ENCODE measurements at regions not wholly inside any gene's neighbourhood (a gene's known extent, or its start where the extent isn't known, plus 50 kb on each side); places are given as distances from the start of the nearest gene placed in this dataset.
A peak's percentile ranks its signal among the peaks of the same experiment; 100 is the strongest.
"Not testable (repeated sequence)": the region's sequence is repeated elsewhere in the genome, so short reads cannot be mapped to it uniquely, and the experiment has no call there.

GRCh38 chr2:215793747-215794595 is 219.4 kb downstream of the MREG start:
- peak; percentile 14 to 39 for DNase-seq

GRCh38 chr2:215791481-215791937 is 221.8 kb downstream of the MREG start:
- no peak for DNase-seq

- DNase-seq, result no peak
These were observed 222.6 kb downstream of the MREG start for GRCh38 chr2:215790523-215791421.

GRCh38 chr2:215787565-215788178 is 225.7 kb downstream of the MREG start:
- DNase-seq, result no peak

GRCh38 chr2:215787025-215787424 is 226.3 kb downstream of the MREG start:
- no peak for DNase-seq

GRCh38 chr2:215784371-215784783 is 229.0 kb downstream of the MREG start:
- DNase-seq, result no peak

- DNase-seq, result not testable (repeated sequence)
These were observed 229.7 kb downstream of the MREG start for GRCh38 chr2:215783640-215784039.

GRCh38 chr2:215782965-215783364 is 230.4 kb downstream of the MREG start:
- DNase-seq, result no peak

- no peak for DNase-seq
These were observed 231.1 kb downstream of the MREG start for GRCh38 chr2:215782295-215782694.

- DNase-seq, result no peak
These were observed 232.3 kb downstream of the MREG start for GRCh38 chr2:215780907-215781685.

- DNase-seq, result no peak
These were observed 233.0 kb downstream of the MREG start for GRCh38 chr2:215780313-215780712.

- DNase-seq, result no peak
These were observed 233.4 kb downstream of the MREG start for GRCh38 chr2:215779912-215780311.

GRCh38 chr2:215777465-215778044 is 235.8 kb downstream of the MREG start:
- no peak for DNase-seq

- no peak for DNase-seq
These were observed 238.2 kb downstream of the MREG start for GRCh38 chr2:215775106-215775505.

GRCh38 chr2:215773728-215774127 is 239.6 kb downstream of the MREG start:
- no peak for DNase-seq

GRCh38 chr2:215772634-215773563 is 240.5 kb downstream of the MREG start:
- DNase-seq, result no peak

- DNase-seq, result no peak
These were observed 241.3 kb downstream of the MREG start for GRCh38 chr2:215772003-215772402.

- no peak for DNase-seq
These were observed 242.1 kb downstream of the MREG start for GRCh38 chr2:215771241-215771640.

GRCh38 chr2:215770668-215771067 is 242.7 kb downstream of the MREG start:
- DNase-seq, result no peak

GRCh38 chr2:215769246-215769645 is 244.1 kb downstream of the MREG start:
- DNase-seq, result no peak

GRCh38 chr2:215767625-215768024 is 245.7 kb downstream of the MREG start:
- DNase-seq, result no peak
